HL-60 (cell line): ENCODE measurements at regions not wholly inside any gene's neighbourhood (a gene's known extent, or its start where the extent isn't known, plus 50 kb on each side); places are given as distances from the start of the nearest gene placed in this dataset.

Experiments
- DNase-seq, 2 experiments: peaks; one replicate each; pipeline ENCODE4 v3.0.0-alpha.2; 2010 to 2020; ENCODE audit warnings: low read depth in 1 of 2, low spot score in 1 of 2
- H3K27ac ChIP-seq: fragments of 250-450 bp; sonication (Bioruptor Pico); replicated peaks from 2 replicates; pipeline ENCODE4 v1.5.1; 2020; ENCODE audit warnings: mild to moderate bottlenecking, moderate library complexity
- H3K27me3 ChIP-seq: fragments of 250-450 bp; sonication (Bioruptor Pico); 2 replicates; pipeline ENCODE4 v1.5.1; 2021; ENCODE audit warnings: mild to moderate bottlenecking, moderate library complexity; ENCODE audit not compliant: insufficient read depth, poor library complexity, severe bottlenecking
- H3K4me3 ChIP-seq: replicated peaks from 2 replicates; pipeline ENCODE4 v1.5.1; 2011; ENCODE audit warnings: mild to moderate bottlenecking, control low read depth, low read length; ENCODE audit not compliant: insufficient read depth
- GABPA ChIP-seq: IDR thresholded peaks from 2 replicates; pipeline ENCODE4 v1.6.1; 2012; ENCODE audit warnings: low read depth
- POLR2AphosphoS5 ChIP-seq: IDR thresholded peaks from 2 replicates; pipeline ENCODE4 v1.6.1; 2012; ENCODE audit warnings: low read depth
- REST ChIP-seq: IDR thresholded peaks from 2 replicates; pipeline ENCODE4 v1.6.1; 2012; ENCODE audit warnings: low read depth; ENCODE audit not compliant: insufficient replicate concordance
- SPI1 ChIP-seq: IDR thresholded peaks from 2 replicates; pipeline ENCODE4 v1.6.1; 2012; ENCODE audit warnings: low read depth, mild to moderate bottlenecking, borderline replicate concordance
- TF ChIP-seq, protein P1 (sequence below): IDR thresholded peaks from one replicate; pipeline ENCODE4 v1.5.1; 2011; ENCODE audit warnings: low read length, control low read depth, inconsistent platforms; ENCODE audit not compliant: insufficient read depth

- Histone ChIP-seq H3K27me3 (no peaks in the 10 kb centered on the region), H3K27ac (no peak overlapping the region), H3K4me3 (no peak overlapping the region)
- TF ChIP-seq SPI1 (no peak), POLR2AphosphoS5 (no peak), REST (no peak), GABPA (no peak)
- TF ChIP-seq, protein P1, sequence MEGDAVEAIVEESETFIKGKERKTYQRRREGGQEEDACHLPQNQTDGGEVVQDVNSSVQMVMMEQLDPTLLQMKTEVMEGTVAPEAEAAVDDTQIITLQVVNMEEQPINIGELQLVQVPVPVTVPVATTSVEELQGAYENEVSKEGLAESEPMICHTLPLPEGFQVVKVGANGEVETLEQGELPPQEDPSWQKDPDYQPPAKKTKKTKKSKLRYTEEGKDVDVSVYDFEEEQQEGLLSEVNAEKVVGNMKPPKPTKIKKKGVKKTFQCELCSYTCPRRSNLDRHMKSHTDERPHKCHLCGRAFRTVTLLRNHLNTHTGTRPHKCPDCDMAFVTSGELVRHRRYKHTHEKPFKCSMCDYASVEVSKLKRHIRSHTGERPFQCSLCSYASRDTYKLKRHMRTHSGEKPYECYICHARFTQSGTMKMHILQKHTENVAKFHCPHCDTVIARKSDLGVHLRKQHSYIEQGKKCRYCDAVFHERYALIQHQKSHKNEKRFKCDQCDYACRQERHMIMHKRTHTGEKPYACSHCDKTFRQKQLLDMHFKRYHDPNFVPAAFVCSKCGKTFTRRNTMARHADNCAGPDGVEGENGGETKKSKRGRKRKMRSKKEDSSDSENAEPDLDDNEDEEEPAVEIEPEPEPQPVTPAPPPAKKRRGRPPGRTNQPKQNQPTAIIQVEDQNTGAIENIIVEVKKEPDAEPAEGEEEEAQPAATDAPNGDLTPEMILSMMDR, result no peak
- DNase-seq, result no peak
Measured at GRCh38 chr4:14562901-14563300, 439.4 kb upstream of the CPEB2 start.

DNA sequence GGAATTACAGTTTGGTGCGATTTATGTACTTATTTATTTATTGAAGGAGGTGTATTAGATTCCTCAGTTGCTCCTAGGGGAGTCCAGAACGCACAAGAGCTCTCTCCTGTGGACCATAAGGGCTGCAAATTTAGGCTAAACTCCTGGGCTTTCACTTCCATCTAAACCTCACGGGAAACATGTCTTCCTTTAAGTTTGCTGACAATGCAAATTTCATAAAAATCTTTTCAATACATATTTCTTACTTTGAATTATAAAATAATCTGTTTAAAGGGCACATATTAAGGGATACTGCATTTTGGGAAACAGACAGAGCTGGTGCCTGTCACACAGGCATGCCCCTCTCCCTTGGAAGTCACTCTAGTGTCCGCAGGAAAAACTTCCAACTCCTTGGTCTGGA lies 438.0 kb upstream of the CPEB2 start:
- Histone ChIP-seq H3K4me3 (no peak overlapping the region), H3K27ac (no peak overlapping the region), H3K27me3 (no peaks in the 10 kb centered on the region)
- DNase-seq, result no peak
- no peak for TF ChIP-seq REST
- TF ChIP-seq SPI1, result no peak

DNA sequence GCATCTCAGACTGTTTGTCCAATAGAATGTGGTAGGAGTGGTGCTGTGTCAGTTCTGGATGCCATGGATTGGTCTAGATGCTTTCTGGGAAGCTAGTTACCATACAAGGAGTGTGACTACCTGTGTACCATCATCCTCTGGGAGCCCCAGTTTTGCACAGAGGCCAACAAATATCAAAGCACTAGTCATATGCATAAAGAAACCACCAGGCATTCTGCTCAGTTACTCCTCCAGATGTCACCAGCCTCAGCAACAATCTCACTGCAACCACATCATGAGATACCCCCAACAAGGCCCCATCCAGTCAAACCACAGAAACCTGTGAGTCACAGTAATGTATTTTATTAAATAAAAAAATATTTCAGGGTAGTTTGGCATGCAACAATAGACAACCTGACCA lies 435.8 kb upstream of the CPEB2 start:
- TF ChIP-seq REST (no peak), POLR2AphosphoS5 (no peak), SPI1 (no peak), GABPA (no peak)
- TF ChIP-seq, protein P1, result no peak
- H3K4me3 ChIP-seq, result no peak overlapping the region
- H3K27ac ChIP-seq, result no peak overlapping the region
- no peak for DNase-seq
- no peaks in the 10 kb centered on the region for H3K27me3 ChIP-seq

- TF ChIP-seq, protein P1, result no peak
- TF ChIP-seq REST, result no peak
- TF ChIP-seq GABPA, result no peak
- TF ChIP-seq POLR2AphosphoS5, result no peak
- no peak for TF ChIP-seq SPI1
- Histone ChIP-seq H3K27ac (no peak overlapping the region), H3K4me3 (no peak overlapping the region), H3K27me3 (no peaks in the 10 kb centered on the region)
- DNase-seq, result no peak
Measured at GRCh38 chr4:14568351-14568750, 433.9 kb upstream of the CPEB2 start.
